GM12801 (cell line): ENCODE measurements at regions not wholly inside any gene's neighbourhood (a gene's known extent, or its start where the extent isn't known, plus 50 kb on each side); places are given as distances from the start of the nearest gene placed in this dataset.

ENCODE experiments used
- CTCF ChIP-seq: IDR thresholded peaks from one replicate; pipeline ENCODE4 v1.5.1; 2011; ENCODE audit warnings: control low read depth; ENCODE audit not compliant: insufficient read length; ENCODE audit errors: extremely low read depth

GRCh38 chr2:34853646-34854045 lies 1254.5 kb upstream of the FAM98A start:
- TF ChIP-seq CTCF: no peak

- TF ChIP-seq CTCF: no peak
These were observed 1252.7 kb upstream of the FAM98A start for GRCh38 chr2:34851804-34852203.

GRCh38 chr2:34849827-34850226 lies 1250.7 kb upstream of the FAM98A start:
- TF ChIP-seq CTCF: no peak

GRCh38 chr2:34848691-34849090 lies 1249.6 kb upstream of the FAM98A start:
- TF ChIP-seq CTCF: no peak

DNA sequence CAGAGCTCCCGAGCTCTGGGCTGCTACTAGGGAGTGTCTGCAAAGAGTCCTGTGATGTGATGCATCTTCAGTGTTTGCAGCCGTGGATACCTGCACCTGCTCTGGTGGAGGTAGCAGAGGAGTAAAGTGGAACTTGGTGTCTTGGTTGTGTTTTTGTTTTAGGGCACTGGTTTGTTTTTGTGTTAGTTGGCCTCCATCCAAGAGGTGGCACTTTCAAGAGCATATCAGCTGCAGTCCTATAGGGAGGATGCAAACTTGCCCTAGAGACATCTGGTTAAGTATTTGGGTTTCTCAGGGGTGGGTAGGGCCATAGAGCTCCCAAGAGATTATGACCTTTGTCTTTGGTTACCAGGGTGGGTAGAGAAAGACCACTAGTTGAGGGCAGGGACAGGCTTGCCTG lies 1249.0 kb upstream of the FAM98A start:
- TF ChIP-seq CTCF: no peak

GRCh38 chr2:34844629-34845028 lies 1245.5 kb upstream of the FAM98A start:
- no peak for TF ChIP-seq CTCF

- TF ChIP-seq CTCF: no peak
These were observed 1239.3 kb upstream of the FAM98A start for GRCh38 chr2:34838408-34838807.

GRCh38 chr2:34836361-34836760 lies 1237.3 kb upstream of the FAM98A start:
- no peak for TF ChIP-seq CTCF
